Gastroesophageal sphincter (tissue), 3 donors: ENCODE measurements at regions not wholly inside any gene's neighbourhood (a gene's known extent, or its start where the extent isn't known, plus 50 kb on each side); places are given as distances from the start of the nearest gene placed in this dataset.

ENCODE experiments used
- CTCF ChIP-seq, 4 experiments: fragments of 200-600 bp in 2 of 4; fragments of 450-650 bp in 2 of 4; sonication (generic) in 1 of 4; IDR thresholded peaks; one replicate each; pipeline ENCODE4 v1.5.1; 2017 to 2019; ENCODE audit warnings: antibody characterized with exemption in 4 of 4, mild to moderate bottlenecking in 2 of 4, moderate library complexity in 2 of 4
- POLR2A ChIP-seq, 2 donors: fragments of 450-650 bp; IDR thresholded peaks; one replicate each; pipeline ENCODE4 v1.6.1; 2017; ENCODE audit warnings: antibody characterized with exemption in 2 of 2, mild to moderate bottlenecking in 2 of 2, moderate library complexity in 1 of 2
- POLR2AphosphoS5 ChIP-seq: sonication (generic); formaldehyde crosslinking; IDR thresholded peaks from one replicate; pipeline ENCODE4 v1.6.1; 2017; ENCODE audit warnings: antibody characterized with exemption

GRCh38 chr12:87820524-87821202 lies 208.5 kb downstream of the C12orf50 start:
- TF ChIP-seq POLR2AphosphoS5, result no peak
- no peak for TF ChIP-seq CTCF (IDR thresholded peaks at IDR 0.05)
- no peak for TF ChIP-seq POLR2A (IDR thresholded peaks at IDR 0.05)
